Medulla oblongata (tissue), 1 donor: ENCODE measurements at regions not wholly inside any gene's neighbourhood (a gene's known extent, or its start where the extent isn't known, plus 50 kb on each side); places are given as distances from the start of the nearest gene placed in this dataset.

Experiments
- DNase-seq: peaks from one replicate; pipeline ENCODE4 v3.0.0-alpha.2; 2015; ENCODE audit errors: extremely low spot score

DNA sequence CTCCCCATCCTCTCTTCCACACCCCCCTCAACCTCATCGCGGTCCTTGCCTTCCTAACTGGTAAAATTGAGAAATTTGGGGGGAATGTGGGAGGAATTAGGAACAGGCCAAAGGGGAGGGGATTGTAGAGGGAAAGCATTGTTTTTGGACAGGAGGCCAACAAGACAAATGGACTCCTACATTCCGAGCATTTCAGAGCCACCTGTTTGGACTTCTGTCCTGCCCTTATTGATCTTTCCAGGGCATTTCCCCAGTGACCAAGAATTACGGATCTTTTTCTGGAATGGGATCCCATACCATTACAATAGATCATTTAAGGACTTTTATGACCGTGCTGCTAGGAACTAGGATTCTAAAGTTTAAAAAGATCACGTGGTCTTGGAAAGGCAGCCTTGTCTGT is 221.3 kb upstream of the ASIC2 start:
- DNase-seq: no peak

DNA sequence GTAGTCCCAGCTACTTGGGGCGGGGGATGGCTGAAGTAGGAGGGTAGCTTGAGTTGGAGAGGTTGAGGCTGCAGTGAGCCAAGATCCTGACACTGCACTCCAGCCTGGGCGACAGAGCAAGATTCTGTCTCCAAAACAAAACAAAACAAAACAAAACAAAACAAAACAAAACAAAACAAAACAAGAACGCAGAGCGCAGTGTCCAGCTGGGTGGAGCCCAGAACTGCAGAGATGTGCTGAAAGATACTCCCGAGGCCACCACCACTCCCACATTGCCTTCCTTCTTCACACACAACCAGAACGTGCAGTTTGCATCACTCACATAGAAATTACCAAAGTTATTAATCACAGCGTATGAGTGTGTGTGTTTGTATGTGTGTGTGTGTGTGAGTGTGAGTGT is 222.9 kb upstream of the ASIC2 start:
- no peak for DNase-seq

DNA sequence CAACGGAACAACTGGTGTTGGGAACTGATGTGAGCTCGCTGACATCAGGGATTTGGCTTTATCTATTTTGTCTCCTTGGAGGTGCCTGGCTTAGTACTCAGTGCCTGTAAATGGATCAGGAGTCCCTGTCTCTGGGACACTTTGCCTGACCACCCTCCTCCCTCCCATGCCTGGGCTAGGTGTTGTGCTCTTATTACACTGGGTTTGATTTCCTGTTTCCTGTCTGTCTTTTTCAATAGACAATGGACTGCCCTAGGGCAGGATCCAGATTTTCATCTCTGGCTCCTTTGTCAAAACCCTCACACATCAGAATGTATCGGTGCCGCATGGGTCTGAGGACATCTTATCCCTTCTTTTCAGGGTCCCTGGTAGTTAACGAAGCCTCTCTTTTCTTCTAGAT is 223.6 kb upstream of the ASIC2 start:
- DNase-seq: no peak

DNA sequence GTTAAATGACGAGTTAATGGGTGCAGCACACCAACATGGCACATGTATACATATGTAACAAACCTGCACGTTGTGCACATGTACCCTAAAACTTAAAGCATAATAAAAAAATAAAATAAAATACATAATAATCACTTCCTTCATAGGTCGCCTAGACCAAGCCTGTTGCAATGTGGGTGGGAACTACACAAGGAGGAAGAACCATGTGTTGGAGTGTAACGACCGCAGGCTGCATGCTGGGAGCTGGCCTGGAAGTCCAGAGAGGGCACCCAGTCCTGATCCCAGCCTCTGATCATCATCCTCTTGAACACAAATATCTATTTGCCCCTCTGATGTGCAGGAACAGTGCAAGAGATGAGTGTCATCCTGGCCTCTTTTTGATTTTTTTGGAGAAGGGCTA is 224.7 kb upstream of the ASIC2 start:
- no peak for DNase-seq

DNA sequence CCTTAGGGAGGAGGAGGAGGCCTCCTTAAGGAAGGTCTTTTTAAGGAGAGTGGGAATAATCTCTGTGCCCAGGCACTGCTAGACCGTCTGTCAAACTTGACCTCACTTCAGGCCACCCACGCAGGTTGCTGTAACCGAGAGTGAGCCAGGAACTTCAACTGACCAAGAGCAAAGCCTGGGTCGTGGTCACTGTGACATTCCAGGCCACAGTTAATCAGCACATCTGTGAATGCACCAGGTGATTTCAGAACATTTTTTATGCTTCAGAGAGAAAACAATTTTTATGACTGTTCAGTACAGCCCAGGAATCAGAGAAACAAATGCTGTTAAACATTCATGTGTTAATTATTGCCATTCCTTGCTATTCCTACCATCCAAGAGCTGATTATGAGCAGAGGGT is 226.6 kb upstream of the ASIC2 start:
- DNase-seq: no peak

DNA sequence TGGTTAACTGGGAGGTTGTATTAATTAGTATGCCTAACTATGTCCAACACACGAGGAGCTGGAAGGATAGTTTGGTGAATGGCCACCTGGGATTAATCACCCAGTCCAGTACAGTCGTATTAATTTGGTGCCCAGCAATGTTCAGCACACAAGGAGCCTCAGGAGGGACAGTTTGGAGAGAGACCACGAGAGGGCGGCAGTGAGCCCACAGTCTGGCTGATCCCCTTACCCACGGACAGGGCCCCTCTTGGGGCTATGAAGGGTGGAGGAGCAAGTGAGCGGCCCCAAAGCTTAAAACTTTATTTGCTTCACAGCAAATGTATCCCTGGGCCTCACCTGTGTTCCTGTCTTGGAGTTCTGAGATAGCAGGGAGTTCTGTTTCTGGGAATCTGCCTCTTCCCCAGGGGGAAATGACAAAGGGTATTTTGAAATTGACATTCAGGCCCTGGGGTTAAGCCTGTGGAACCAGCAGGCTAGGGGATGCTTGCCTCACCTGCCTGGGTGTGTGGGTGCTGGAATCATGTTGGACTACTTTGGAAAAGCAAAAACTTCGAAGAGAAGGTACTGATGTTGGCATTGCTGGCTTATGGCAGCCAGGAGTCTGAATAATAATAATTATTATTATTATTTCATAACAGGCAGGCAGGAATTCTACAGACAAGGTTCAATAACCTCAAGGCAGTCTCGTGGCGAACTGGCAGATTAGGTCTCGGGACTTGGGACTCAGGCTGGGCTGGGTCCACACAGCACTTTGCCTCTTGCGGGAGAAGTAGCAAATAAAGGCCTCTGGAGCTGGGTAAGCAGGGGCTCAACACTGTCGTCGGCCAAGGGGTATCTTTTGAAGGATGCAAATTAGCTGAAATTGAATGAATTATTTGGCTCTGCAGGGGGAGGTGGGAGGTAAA is 227.6 kb upstream of the ASIC2 start:
- DNase-seq: peak; percentile 42

DNA sequence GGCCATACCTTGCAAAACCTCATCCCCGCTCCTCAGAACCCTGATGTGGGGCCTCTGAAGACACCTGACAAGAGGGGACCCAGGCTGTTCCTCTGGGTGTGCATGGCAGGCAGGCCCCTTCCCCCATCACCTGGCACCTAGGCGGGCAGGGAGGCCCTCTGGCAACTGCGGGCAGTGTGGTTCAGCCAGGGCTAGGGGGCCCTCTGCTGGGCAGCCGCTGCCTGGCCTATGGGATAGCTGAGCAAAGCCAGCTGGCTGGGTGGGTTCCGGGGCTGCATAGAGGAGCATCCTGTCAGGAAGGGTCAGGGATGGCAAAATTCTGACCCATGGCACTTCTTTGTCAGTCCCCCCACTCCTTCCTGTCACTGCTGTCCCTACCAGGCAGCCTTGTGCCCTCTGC is 228.7 kb upstream of the ASIC2 start:
- DNase-seq: no peak

DNA sequence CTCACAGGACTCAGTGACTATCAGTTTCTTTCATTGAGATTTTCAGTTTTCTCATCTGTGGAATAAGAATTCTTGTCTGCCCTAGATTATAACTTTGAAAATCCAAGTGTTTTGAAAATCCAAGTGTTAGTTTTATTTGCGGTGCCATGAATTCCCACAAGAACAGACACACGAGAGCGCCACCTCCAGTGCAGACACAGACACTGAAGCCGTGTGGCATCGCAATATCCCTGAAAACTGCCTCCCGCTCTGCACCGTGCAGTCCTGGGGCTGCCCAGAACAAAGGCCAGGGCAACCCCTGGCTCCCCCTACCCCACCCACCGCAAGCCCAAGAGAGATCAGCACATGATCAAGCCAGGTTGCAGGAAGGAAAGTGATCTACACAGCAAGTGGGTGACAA is 229.5 kb upstream of the ASIC2 start:
- DNase-seq: no peak

DNA sequence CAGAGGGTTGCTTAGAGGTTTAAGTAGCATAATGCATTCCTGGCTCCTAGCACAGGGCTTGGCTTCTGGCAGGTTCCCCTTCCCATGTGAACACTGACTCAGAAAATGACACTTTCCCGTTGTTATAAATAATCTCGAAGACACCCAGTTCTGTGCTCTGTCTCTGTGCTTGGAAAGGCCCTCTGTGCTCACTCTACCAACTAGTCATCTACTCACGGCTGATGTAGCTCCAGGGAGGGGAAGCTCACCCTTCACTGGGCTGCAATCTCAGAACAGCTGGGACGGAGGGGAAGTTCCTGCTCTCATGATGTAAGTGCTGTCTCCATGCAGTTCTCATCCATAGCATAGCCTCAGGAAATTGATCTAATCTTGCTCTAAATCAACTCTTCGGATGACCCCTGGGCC is 230.5 kb upstream of the ASIC2 start:
- DNase-seq: no peak

DNA sequence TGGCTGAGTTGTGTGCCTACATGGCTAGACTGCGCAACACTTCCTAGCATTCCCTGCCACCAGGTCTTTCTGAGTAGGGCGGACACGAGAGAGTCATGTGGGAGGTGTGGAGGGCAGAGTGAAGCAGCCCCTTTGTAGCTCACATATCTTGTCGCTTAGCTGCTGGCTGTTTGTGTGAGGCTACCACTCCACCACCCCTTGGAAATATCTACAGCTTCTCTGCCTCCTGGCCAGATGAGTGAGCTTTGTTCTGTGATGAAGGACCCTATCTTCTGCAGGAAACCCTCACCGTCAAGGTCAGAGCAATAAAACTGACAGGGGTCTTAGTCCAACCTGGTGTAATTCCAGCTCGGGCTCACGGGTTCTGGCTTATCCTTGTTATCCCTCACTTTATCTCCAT is 232.1 kb upstream of the ASIC2 start:
- DNase-seq: no peak

DNA sequence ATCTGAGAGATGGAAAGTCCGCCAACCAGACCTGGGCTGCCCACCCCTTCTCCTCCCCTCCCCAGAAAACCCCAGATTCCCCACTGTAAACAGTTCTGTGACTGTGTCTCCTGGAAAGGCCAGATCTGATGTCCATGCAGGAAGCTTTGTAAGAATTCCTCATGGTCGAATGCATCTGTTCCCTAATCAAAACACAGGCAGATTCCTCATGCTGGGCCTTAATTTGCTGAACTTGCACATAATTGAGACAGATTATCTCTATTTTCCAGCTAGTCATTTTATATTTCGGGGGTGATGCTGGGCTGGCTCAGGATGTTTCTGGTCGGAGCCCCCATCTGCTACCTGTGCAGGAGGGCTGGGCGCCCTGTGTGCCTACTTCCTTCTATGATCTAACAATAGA is 233.6 kb upstream of the ASIC2 start:
- DNase-seq: no peak

DNA sequence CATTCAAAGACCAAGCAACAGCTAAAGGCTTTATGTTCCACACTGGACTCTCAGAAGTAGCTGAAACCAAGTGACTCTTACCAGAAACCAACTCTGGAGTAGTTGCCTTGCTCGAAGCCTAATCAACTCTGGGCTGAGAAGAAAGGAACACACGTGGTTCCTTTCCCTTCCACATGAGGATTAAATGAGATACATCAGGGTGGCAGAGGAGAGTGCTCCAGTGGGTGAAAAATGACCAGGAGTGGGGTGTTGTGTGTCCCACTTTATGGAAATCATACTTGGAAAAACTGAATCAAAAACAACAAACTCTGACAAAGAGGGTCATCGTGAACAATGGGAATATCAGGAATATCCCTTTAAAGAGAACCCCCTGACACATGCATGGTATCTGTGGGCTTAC is 234.2 kb upstream of the ASIC2 start:
- DNase-seq: no peak

DNA sequence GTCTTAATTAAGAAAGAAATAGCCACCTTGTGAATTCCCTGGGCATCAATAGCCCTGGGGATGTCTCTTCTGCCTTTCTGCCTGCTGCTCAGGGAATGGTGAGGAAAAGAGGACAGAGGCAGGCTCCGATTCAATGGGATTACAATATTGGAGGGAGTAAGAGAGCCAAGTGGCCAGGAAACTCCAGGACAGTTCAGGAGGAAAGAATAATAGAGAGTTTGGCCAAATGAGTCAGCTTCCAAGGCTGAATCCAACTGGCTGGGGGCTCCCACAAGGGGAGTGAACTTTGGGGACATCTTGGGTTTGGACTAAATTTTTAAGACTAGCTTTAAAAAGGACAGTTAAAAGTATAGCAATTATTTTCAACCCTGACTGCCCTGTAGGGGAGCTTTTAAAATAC is 235.8 kb upstream of the ASIC2 start:
- no peak for DNase-seq

DNA sequence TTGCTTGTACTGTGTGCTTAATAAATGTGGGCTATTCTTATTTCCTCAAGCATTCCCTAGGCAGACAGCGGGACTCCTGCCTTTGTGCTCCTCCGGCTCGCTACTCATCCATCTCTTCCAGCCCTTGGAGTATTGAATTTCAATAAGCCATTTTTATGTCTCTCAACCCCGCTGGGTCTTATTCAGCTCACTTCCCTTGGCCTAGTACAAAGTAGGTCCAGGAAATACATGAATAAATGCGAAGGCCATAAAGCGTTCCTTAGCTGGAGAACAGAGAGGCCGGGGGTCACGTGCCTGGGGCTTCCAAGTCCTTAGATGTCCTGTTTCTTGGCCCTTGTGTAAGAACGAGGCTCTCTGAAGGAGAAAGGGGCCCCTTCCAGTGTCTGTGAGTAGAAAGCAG is 236.7 kb upstream of the ASIC2 start:
- no peak for DNase-seq

DNA sequence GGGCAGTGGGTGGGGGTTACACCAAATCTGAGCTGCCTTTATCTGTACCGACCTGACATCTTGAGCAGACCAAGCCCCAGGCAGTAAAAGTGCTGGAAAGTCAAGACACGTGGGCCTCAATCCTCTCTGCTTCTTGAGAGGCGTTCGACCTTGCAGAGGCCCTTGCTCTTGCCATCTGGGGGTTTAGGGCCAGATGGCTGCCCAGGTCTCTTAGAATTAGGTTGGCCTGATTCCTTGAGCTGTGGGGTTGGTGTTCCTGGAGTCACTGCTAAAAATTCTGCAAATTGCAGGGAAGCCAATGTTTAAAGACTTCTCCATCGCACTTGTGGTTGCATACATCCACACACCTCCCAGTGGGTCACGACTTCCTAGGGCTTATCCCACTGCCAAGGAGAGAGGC is 238.2 kb upstream of the ASIC2 start:
- no peak for DNase-seq

DNA sequence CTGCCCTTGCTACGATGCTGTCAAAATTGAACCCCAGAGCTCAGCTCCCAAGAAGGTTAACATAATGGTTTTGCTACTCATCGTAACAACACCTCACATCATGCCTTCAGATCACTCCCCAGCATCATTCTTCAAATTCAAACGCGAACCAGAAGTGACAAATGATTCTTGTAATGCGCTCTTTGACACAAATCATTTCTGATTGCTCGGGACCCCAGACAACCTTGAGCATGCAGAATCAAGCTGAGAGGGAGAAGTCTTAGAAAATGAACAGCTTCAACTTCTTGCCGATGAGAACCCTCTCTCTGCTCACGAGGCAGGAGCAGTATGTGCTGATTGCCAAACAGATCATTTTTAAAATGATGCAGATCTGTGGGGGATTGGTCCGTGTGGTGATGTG is 241.0 kb upstream of the ASIC2 start:
- no peak for DNase-seq

DNA sequence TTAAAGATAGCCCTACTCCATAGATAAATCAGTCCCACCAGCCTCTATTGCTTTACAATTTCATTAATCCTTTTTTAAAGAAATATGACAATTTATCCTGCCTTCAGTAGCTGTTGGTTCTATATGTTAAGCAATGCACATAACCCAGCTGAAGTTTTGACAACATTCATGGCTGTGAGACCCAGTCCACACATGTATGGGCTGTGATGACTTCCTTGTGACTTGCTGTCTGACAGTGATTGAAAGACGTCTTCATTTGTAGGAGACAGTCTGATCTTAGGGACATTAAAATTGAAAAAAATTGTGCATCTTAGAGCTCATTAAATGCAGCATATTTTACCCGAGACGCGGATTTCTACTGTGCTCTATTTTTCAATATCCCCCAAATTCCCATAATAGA is 252.0 kb upstream of the ASIC2 start:
- DNase-seq: no peak

DNA sequence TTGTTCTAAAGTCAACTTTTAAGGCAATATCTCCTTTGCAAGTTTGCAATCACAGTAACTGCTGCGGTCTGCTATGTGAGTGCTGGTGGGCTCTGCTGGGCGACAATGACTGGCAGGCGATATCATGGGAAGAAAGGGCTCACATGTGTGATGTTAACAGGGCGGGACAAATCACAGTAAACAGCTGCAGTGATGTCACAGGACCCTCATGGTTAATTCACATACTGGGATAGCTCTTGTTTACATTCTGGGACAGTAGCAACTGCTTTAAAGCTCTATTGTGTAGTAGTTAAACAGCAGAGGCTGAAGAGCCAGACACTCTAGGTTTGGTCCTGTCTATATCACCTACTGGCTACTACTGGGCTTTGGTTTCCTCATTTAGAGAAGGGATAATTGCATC is 257.2 kb upstream of the ASIC2 start:
- DNase-seq: no peak

DNA sequence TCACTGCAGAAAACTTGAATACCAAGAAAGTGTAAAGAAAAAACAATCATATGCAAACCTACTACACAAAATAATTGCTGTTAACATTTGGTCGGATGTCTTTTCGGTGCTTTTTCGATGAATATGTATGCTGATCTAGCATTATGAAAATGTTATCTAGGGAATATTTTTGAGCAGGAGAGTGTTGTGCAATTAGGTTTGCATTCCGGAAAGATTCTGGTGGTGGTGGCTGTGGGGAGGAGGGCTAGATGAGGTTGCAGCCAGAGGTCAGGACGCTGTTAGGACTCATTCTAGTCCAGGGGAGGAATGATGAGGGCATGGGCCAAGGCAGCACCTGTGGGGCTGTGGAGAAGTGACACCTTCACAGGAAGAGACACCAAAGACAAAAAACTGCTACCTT is 258.0 kb upstream of the ASIC2 start:
- no peak for DNase-seq

DNA sequence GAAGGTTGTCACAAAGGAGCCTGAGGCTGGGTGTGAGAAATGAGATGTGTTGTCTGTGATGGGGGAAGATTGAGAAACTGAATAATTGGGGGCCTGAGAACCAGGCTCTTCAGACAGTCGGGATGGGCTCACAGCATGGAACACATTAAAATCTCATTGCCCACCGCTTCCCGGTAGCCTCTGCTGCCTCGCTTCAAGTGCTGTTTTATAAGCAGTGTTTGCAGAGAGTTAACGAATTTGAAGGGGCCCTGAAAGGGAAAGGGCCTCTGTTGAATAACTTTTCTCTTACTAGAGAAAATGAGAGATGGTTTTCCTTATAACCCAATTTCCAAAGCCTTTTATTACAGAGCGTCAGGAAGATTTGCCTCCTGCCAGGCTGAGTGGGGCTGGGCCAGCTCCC is 258.8 kb upstream of the ASIC2 start:
- no peak for DNase-seq

DNA sequence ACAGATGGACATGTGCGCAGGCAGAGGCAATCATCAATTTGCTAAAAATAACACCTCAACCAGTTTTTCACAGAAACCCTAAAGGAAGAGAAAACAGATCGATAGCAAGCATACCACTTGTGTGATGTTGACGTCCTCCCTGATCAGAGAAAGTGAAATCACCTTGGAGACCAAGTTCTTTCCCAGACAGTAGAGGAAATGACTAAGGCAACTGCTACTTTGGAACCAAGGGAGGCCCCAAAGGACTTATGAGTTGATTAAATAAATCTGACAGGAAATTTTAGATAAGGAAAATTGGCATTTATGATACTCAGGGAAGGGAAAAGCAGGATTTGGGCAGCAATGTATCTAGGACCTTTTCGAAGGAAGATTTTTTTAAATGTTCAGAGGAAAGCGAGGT is 267.1 kb upstream of the ASIC2 start:
- no peak for DNase-seq

DNA sequence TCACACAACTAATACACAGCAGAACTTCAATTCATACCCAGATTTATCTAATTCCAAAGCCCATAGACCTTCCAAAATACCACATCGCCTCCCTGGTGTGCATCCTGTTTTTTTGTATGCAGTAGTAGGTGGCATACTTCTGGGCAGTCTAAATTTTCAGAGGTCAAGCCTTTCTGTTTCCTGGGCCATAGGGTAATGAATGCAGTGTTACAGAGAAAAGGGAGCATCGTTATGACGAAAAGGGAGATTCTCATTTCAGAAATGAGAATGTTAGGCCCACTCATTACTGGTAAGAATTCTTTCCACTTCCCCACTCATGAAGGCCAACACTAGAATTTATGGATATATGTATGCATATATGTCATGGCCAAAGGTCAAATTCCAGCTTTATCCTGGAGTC is 267.8 kb upstream of the ASIC2 start:
- DNase-seq: no peak

DNA sequence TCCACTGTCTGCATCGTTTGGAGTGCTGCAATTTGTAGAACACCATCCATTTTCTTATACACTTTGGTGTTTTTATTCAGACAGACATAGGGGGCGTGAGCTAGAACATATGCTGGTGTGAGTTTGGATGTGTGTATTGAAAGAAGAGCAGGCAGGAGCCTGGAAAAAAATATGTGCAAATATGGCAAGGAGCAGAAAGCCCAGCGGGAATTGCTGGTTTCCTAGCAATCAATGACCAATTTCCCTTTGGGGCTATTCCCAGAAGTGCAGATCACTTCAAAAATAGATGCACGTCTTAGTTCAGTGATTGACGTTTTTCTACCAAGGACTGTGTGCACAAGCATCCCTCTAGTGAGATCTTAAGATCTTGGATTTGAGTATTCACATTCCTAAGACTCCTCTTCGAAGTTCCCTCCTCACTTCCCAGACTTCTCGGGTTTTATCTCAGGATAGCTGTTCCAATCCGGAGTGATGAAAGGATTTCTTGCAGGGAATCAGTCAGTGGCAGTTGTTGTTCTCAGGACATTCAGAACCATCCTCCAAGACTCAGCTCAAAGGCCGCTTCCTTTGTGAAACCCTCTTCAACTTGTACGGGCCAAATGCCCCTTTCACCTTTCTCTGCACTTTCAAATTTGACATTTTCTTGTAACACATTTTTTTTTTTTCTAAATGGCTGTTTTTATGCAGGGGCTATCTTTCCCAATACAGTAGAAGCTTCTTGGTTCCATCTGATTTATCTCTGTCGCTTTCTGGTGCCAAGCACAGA is 268.7 kb upstream of the ASIC2 start:
- no peak for DNase-seq
